ENCODE measurements at regions not wholly inside any gene's neighbourhood (a gene's known extent, or its start where the extent isn't known, plus 50 kb on each side); places are given as distances from the start of the nearest gene placed in this dataset.

DNA sequence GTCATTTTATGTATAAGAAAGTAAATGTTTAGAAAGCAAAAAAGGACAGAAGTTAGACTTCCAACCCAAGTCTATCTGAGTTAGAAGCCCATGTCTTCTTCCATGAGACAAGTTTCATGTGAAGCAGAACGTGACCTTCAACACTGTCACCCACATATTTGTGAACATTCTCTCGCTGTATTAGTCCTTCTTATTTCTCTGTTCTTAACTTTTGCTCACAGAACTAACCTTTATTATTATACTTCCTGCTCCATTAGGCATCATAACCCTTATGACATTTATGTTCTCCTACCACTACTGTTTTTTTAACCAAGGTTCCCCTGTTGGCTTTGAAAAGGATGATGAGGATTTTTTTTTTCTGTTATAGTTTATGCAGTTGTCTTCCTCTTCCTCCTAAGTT lies 238.8 kb downstream of the ZNF608 start:
- 0% methylated on average over 2 of the region's 2 CpGs for WGBS (ENCODE audit: insufficient coverage, low coverage, missing lambda C conversion rate)
- ChIA-PET POLR2A (no interaction called here), CTCF (ENCODE audit: low intra/inter-chr PET ratio) (no interaction called here)
- in situ Hi-C loops (cut with MboI), result no loop called here
- ATAC-seq (no peak), DNase-seq (ENCODE audit: extremely low read depth in 1 of 4, low spot score in 3 of 4) (no peak), FAIRE-seq (no peak)
- Histone ChIP-seq H2AFZ (ENCODE audit: low read depth, low read length) (no peak overlapping the region), H3K4me2 (ENCODE audit: insufficient read depth, low read length) (no peak overlapping the region), H3K9me3 (replicated peaks; ENCODE audit: control insufficient read depth, insufficient read depth, low read depth, low read length) (no peaks in the 10 kb centered on the region), H3K9ac (ENCODE audit: insufficient read depth in 1 of 2, low read depth in 2 of 2, low read length in 2 of 2) (no peak overlapping the region), H4K20me1 (replicated peaks; ENCODE audit: control insufficient read depth, insufficient read depth, low read length) (no peaks in the 10 kb centered on the region), H3K36me3 (ENCODE audit: control insufficient read depth, insufficient read depth, low read length) (no peaks in the 10 kb centered on the region), H3K4me3 (no peak overlapping the region), H3K27me3 (ENCODE audit: control insufficient read depth in 2 of 2, insufficient read depth in 2 of 2, low read length in 2 of 2) (no peaks in the 10 kb centered on the region; a peak in 1 of 5 replicates), H3K4me1 (replicated peaks in 1 of 2; ENCODE audit: control insufficient read depth in 2 of 2, insufficient read depth in 2 of 2, low read length in 2 of 2) (no peaks in the 10 kb centered on the region), H3K27ac (ENCODE audit: extremely low read depth, low read depth, low read length) (no peak overlapping the region), H3K9me1 (ENCODE audit: control insufficient read depth, insufficient read depth, low read length) (no peaks in the 10 kb centered on the region), H3K79me2 (ENCODE audit: control insufficient read depth, insufficient read depth, low read length) (no peaks in the 10 kb centered on the region)
- TF ChIP-seq POLR2A (conservative IDR thresholded peaks at IDR 0.05), result no peak
- TF ChIP-seq ARID1B (IDR thresholded peaks at IDR 0.05), result no peak
- TF ChIP-seq, protein P1, sequence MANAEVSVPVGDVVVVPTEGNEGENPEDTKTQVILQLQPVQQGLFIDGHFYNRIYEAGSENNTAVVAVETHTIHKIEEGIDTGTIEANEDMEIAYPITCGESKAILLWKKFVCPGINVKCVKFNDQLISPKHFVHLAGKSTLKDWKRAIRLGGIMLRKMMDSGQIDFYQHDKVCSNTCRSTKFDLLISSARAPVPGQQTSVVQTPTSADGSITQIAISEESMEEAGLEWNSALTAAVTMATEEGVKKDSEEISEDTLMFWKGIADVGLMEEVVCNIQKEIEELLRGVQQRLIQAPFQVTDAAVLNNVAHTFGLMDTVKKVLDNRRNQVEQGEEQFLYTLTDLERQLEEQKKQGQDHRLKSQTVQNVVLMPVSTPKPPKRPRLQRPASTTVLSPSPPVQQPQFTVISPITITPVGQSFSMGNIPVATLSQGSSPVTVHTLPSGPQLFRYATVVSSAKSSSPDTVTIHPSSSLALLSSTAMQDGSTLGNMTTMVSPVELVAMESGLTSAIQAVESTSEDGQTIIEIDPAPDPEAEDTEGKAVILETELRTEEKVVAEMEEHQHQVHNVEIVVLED (CRISPR knock-in tag; IDR thresholded peaks at IDR 0.05), result no peak
- no peak for TF ChIP-seq CBX3 (IDR thresholded peaks at IDR 0.05; ENCODE audit: borderline replicate concordance in 1 of 2, low read length in 2 of 2)
- no peak for TF ChIP-seq XRCC5 (IDR thresholded peaks at IDR 0.05; ENCODE audit: low read depth, low read length)
- TF ChIP-seq ZNF561 (CRISPR knock-in tag; conservative IDR thresholded peaks at IDR 0.05), result no peak
- no peak for TF ChIP-seq BRF1 (IDR thresholded peaks at IDR 0.05; ENCODE audit: borderline replicate concordance, extremely low read depth, insufficient read length)
- TF ChIP-seq SMARCA5 (IDR thresholded peaks at IDR 0.05), result no peak
- no peak for TF ChIP-seq ZC3H11A (IDR thresholded peaks at IDR 0.05; ENCODE audit: low read depth, low read length)
- no peak for TF ChIP-seq GTF3C2 (IDR thresholded peaks at IDR 0.05; ENCODE audit: borderline replicate concordance, extremely low read depth, insufficient read length)
- TF ChIP-seq POLR3G (IDR thresholded peaks at IDR 0.05; ENCODE audit: extremely low read depth, insufficient read length, insufficient replicate concordance), result no peak
- no peak for TF ChIP-seq KLF1 (tag; IDR thresholded peaks at IDR 0.05)
- no peak for TF ChIP-seq ZSCAN29 (IDR thresholded peaks at IDR 0.05)
- TF ChIP-seq RAD21 (CRISPR knock-in tag; conservative IDR thresholded peaks at IDR 0.05 in 1 of 2, IDR thresholded peaks at IDR 0.05 in 1 of 2), result no peak
- TF ChIP-seq, protein P2, sequence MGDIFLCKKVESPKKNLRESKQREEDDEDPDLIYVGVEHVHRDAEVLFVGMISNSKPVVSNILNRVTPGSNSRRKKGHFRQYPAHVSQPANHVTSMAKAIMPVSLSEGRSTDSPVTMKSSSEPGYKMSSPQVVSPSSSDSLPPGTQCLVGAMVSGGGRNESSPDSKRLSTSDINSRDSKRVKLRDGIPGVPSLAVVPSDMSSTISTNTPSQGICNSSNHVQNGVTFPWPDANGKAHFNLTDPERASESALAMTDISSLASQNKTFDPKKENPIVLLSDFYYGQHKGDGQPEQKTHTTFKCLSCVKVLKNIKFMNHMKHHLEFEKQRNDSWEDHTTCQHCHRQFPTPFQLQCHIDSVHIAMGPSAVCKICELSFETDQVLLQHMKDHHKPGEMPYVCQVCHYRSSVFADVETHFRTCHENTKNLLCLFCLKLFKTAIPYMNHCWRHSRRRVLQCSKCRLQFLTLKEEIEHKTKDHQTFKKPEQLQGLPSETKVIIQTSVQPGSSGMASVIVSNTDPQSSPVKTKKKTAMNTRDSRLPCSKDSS (IDR thresholded peaks at IDR 0.05; ENCODE audit: low read depth, partially characterized antibody), result no peak
- no peak for TF ChIP-seq SOX6 (IDR thresholded peaks at IDR 0.05)
- TF ChIP-seq, protein P3, sequence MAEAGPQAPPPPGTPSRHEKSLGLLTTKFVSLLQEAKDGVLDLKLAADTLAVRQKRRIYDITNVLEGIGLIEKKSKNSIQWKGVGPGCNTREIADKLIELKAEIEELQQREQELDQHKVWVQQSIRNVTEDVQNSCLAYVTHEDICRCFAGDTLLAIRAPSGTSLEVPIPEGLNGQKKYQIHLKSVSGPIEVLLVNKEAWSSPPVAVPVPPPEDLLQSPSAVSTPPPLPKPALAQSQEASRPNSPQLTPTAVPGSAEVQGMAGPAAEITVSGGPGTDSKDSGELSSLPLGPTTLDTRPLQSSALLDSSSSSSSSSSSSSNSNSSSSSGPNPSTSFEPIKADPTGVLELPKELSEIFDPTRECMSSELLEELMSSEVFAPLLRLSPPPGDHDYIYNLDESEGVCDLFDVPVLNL (CRISPR knock-in tag; IDR thresholded peaks at IDR 0.05; ENCODE audit: low read depth), result no peak
- BruUV-seq (replicated peaks), result no TSS peak
- intact Hi-C loops (cut with micrococcal nuclease), result no loop called here

Data from K562 (cell line).